RWPE2 (cell line): ENCODE measurements at regions not wholly inside any gene's neighbourhood (a gene's known extent, or its start where the extent isn't known, plus 50 kb on each side); places are given as distances from the start of the nearest gene placed in this dataset.
"Not testable (repeated sequence)": the region's sequence is repeated elsewhere in the genome, so short reads cannot be mapped to it uniquely, and the experiment has no call there.

Source experiments
- ATAC-seq: fragments of 200-7000 bp; cut with Tn5 transposase; 3 replicates; pipeline ENCODE4 v1.9.1; 2021; ENCODE audit warnings: low read depth
- DNase-seq: peaks from one replicate; pipeline ENCODE4 v3.0.0-alpha.2; 2020; ENCODE audit warnings: low spot score
- H3K27ac ChIP-seq: fragments of 450-650 bp; 2 replicates; pipeline ENCODE4 v1.5.1; 2017; ENCODE audit warnings: mild to moderate bottlenecking; ENCODE audit not compliant: poor library complexity, severe bottlenecking
- H3K27me3 ChIP-seq: fragments of 250-450 bp; sonication (Bioruptor Pico); 2 replicates; pipeline ENCODE4 v1.5.1; 2021; ENCODE audit warnings: mild to moderate bottlenecking, moderate library complexity; ENCODE audit not compliant: insufficient read depth, poor library complexity, severe bottlenecking
- H3K36me3 ChIP-seq: fragments of 250-450 bp; sonication (Bioruptor Pico); 2 replicates; pipeline ENCODE4 v1.5.1; 2020; ENCODE audit warnings: low read depth, mild to moderate bottlenecking, moderate library complexity
- H3K4me1 ChIP-seq: fragments of 250-450 bp; sonication (Bioruptor Pico); 2 replicates; pipeline ENCODE4 v1.5.1; 2021; ENCODE audit warnings: mild to moderate bottlenecking, moderate library complexity; ENCODE audit not compliant: insufficient read depth, poor library complexity, severe bottlenecking
- H3K4me3 ChIP-seq: fragments of 250-450 bp; sonication (Bioruptor Pico); 2 replicates; pipeline ENCODE4 v1.5.1; 2021; ENCODE audit warnings: mild to moderate bottlenecking, moderate library complexity; ENCODE audit not compliant: severe bottlenecking
- H3K9me3 ChIP-seq: fragments of 250-450 bp; sonication (Bioruptor Pico); 2 replicates; pipeline ENCODE4 v1.5.1; 2021; ENCODE audit warnings: mild to moderate bottlenecking, moderate library complexity; ENCODE audit not compliant: severe bottlenecking
- TF ChIP-seq, protein P1 (sequence below): fragments of 450-650 bp; IDR thresholded peaks from one replicate; pipeline ENCODE4 v1.5.1; 2017; ENCODE audit warnings: mild to moderate bottlenecking, moderate library complexity; ENCODE audit not compliant: poor library complexity, severe bottlenecking

GRCh38 chr13:112174476-112175110 lies 107.6 kb downstream of the SOX1 start:
- TF ChIP-seq, protein P1, sequence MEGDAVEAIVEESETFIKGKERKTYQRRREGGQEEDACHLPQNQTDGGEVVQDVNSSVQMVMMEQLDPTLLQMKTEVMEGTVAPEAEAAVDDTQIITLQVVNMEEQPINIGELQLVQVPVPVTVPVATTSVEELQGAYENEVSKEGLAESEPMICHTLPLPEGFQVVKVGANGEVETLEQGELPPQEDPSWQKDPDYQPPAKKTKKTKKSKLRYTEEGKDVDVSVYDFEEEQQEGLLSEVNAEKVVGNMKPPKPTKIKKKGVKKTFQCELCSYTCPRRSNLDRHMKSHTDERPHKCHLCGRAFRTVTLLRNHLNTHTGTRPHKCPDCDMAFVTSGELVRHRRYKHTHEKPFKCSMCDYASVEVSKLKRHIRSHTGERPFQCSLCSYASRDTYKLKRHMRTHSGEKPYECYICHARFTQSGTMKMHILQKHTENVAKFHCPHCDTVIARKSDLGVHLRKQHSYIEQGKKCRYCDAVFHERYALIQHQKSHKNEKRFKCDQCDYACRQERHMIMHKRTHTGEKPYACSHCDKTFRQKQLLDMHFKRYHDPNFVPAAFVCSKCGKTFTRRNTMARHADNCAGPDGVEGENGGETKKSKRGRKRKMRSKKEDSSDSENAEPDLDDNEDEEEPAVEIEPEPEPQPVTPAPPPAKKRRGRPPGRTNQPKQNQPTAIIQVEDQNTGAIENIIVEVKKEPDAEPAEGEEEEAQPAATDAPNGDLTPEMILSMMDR = no peak
- H3K36me3 ChIP-seq = no peaks in the 10 kb centered on the region
- no peak overlapping the region for H3K27ac ChIP-seq
- no peaks in the 10 kb centered on the region for H3K27me3 ChIP-seq
- DNase-seq (no peak), ATAC-seq (no peak)
- no peaks in the 10 kb centered on the region for H3K9me3 ChIP-seq
- H3K4me1 ChIP-seq = no peaks in the 10 kb centered on the region
- no peak overlapping the region for H3K4me3 ChIP-seq

- TF ChIP-seq, protein P1 = no peak
- H3K36me3 ChIP-seq = no peaks in the 10 kb centered on the region
- no peak overlapping the region for H3K4me3 ChIP-seq
- no peak for DNase-seq
- ATAC-seq = no peak
- no peak overlapping the region for H3K27ac ChIP-seq
- H3K4me1 ChIP-seq = no peaks in the 10 kb centered on the region
- H3K27me3 ChIP-seq = no peaks in the 10 kb centered on the region
- no peaks in the 10 kb centered on the region for H3K9me3 ChIP-seq
Measured at GRCh38 chr13:112175162-112176075, 108.5 kb downstream of the SOX1 start.

- not testable (repeated sequence) for H3K4me3 ChIP-seq, H3K27me3 ChIP-seq, ATAC-seq, H3K36me3 ChIP-seq, DNase-seq, H3K27ac ChIP-seq, H3K4me1 ChIP-seq, H3K9me3 ChIP-seq
Measured at GRCh38 chr13:112176141-112177119, 109.5 kb downstream of the SOX1 start.

- H3K4me1 ChIP-seq = no peaks in the 10 kb centered on the region
- no peak for ATAC-seq
- no peaks in the 10 kb centered on the region for H3K9me3 ChIP-seq
Measured at GRCh38 chr13:112177450-112178288, 110.7 kb downstream of the SOX1 start.

More at GRCh38 chr13:112177450-112178288, 110.7 kb downstream of the SOX1 start:
- no peak for DNase-seq
- Histone ChIP-seq H3K4me3 (no peak overlapping the region), H3K27me3 (no peaks in the 10 kb centered on the region), H3K36me3 (no peaks in the 10 kb centered on the region), H3K27ac (no peak overlapping the region)
- TF ChIP-seq, protein P1 = no peak
